AG10803 (cell line): ENCODE measurements at regions not wholly inside any gene's neighbourhood (a gene's known extent, or its start where the extent isn't known, plus 50 kb on each side); places are given as distances from the start of the nearest gene placed in this dataset.
A peak's percentile ranks its signal among the peaks of the same experiment; 100 is the strongest.

Experiments used
- DNase-seq: peaks from one replicate; pipeline ENCODE4 v3.0.0; 2010; ENCODE audit warnings: low read depth
- H3K4me3 ChIP-seq: 2 replicates; pipeline ENCODE4 v1.5.1; 2011; ENCODE audit warnings: mild to moderate bottlenecking, low read length, control low read depth
- TF ChIP-seq, protein P1 (sequence below): conservative IDR thresholded peaks from 2 replicates; pipeline ENCODE4 v1.5.1; 2011; ENCODE audit warnings: mild to moderate bottlenecking, low read length, control low read depth, inconsistent platforms

DNA sequence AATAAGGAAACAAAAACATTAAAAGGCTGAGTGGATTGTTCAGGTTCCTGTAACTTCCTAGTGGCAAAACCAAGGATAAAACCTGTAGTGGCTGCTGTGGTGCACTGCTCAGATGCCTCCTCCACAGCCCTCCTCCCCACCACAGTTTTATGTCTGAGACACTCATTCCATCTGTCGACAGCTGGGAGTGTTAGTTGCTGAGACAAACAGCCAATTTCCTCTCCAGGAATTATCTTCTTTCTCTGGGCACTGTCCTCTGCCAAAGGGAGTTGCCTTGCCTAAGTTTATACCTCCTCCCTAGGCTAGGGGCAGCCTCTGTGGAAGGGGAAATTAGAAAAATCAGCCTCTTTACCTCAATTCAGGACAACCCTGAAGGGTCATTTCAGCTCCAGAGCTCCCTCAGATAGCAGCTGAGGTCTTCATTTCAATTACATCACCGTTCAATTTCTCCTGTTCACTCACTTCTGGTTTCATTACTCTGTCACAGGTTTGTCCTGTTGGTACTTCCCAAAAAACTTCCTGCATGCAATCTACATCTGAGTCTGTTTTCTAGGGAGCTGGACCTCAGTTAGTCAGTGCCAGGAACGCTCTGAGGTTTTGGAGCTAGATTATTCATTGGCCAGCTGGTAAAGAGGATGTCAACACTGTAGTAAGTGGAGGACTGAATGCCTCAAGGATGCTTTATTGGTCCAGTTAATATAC is 74.9 kb upstream of the ATP2B1 start:
- TF ChIP-seq, protein P1, sequence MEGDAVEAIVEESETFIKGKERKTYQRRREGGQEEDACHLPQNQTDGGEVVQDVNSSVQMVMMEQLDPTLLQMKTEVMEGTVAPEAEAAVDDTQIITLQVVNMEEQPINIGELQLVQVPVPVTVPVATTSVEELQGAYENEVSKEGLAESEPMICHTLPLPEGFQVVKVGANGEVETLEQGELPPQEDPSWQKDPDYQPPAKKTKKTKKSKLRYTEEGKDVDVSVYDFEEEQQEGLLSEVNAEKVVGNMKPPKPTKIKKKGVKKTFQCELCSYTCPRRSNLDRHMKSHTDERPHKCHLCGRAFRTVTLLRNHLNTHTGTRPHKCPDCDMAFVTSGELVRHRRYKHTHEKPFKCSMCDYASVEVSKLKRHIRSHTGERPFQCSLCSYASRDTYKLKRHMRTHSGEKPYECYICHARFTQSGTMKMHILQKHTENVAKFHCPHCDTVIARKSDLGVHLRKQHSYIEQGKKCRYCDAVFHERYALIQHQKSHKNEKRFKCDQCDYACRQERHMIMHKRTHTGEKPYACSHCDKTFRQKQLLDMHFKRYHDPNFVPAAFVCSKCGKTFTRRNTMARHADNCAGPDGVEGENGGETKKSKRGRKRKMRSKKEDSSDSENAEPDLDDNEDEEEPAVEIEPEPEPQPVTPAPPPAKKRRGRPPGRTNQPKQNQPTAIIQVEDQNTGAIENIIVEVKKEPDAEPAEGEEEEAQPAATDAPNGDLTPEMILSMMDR = peak; percentile 21
- peak; percentile 72 for DNase-seq
- no peak overlapping the region for H3K4me3 ChIP-seq

DNA sequence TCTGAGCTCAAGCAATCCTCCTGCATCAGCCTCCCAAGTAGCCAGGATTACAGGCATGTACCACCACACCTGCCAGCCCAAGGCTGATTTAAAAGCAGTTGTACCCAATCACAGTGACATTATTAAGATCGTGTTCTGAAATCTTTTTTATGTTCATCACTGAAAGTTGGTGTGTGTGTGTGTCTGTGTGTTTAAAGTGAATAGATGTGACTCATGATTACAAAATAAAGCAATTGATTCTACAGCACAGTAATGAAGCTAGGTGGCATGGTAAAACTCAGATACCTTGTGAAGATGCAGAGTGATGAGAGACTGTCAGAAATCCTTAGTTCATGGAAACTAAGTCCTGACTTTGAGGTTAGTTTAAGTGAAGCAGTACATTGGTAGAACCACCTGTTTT is 74.2 kb upstream of the ATP2B1 start:
- no peak for DNase-seq
- TF ChIP-seq, protein P1 = no peak
- no peak overlapping the region for H3K4me3 ChIP-seq

DNA sequence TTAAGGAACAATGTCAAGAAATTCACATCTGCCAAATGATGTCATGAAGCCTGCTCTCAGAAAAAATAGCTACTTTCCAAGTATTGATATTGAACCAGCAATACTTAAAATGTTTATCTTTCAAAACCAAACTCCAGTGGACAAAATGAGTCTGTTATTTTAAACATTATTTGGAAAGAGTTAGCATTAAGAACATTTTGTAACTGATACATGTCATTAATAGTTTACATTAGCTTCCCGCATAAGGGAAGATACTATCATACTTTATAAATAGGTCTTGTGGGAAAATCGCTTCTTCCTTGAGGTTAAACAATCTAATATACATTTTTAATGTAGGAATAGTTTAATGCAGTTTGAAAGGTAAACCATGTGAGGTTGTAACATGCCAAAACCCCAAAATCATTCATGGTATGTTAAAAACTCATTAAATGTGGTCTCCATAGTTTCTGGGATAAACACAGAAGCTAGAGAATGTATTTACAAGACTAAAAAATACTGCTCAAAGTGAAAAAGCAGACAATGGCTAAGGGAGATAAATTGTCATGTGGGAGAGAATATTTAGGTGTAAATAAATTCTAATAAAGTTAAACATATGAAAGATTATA is 73.4 kb upstream of the ATP2B1 start:
- TF ChIP-seq, protein P1 = no peak
- DNase-seq = peak; percentile 19
- H3K4me3 ChIP-seq = no peak overlapping the region

DNA sequence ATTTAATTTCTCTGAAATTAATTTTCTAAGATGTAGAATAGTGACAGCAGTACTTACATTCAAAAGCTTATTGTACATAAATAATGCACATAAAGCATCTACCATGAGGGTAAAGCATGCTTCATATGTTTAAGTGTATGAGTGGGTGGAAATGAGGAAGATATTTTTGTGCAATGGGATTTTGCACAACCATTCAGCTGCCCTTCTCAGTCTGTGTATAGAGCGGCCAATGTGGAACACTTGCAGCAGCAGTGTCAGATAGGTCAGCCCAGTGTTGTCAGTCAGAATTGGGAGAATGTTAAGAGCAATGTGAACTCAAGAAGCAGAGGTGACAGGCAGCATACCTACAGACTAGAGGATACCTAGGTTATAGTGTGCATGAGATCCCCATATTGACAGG is 72.5 kb upstream of the ATP2B1 start:
- no peak for DNase-seq
- H3K4me3 ChIP-seq = no peak overlapping the region
- TF ChIP-seq, protein P1 = no peak

DNA sequence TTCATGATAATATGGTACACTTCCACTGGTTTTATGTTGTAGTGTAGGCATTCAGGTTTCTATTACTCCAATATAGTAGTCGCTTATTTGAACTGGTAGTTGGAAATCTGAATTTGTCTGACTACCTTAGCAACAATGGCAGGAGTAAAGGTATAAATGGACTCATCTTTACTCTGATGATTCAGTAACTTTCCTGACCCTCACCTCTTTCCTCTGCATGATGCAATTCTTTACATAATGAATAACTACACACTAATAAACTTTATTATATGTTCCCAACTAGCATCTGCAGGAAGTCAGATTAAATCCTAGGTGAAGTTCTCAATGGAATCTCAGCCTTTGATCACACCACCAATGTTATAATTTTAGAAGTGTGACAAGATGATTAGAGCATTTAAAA is 70.5 kb upstream of the ATP2B1 start:
- H3K4me3 ChIP-seq = no peak overlapping the region
- TF ChIP-seq, protein P1 = no peak
- no peak for DNase-seq

DNA sequence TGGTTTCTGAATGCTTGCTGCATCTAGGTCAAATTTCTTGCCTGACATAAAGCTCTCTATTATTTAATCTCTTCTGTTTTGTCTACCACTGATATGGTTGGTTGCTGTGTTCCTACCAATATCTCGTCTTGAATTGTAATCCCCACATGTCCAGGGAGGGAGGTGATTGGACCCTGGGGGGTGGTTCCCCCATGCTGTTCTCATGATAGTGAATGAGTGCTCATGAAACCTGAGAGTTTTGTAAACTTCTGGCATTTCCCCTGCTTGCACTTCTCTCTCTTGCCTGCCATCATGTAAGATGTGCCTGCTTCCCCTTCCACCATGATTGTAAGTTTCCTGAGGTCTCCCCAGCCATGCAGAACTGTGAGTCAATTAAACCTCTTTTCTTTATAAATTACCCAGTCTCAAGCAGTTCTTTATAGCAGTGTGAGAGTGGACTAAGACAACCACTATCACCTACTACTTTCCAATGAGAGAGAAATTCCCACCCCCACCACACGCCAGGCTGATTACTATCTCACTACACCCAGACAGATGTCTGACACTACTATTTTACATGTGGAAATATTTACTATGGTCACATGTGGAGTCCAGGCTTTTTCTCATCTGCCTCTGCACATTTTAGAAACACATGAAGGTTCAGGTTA is 69.2 kb upstream of the ATP2B1 start:
- TF ChIP-seq, protein P1 = no peak
- DNase-seq = no peak
- no peak overlapping the region for H3K4me3 ChIP-seq

DNA sequence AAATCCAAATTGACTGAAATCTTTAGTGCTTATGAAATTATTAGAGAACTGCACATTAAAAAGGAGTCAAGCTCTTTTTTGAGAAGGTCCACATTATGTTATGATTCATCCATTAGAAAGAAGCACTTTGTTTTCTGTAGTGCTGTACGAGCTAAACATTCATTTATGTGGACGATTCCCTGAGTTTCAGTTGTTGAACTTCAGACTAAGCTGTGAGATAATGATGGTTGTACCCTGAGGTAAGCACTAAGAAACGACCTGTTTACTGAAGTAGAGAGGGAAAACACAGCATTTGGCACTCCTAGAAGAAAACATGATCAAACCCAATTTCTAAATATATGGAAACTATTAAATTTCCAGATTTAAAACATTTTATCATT is 67.3 kb upstream of the ATP2B1 start:
- no peak for DNase-seq
- TF ChIP-seq, protein P1 = no peak
- no peak overlapping the region for H3K4me3 ChIP-seq
